SK-N-SH (cell line): ENCODE measurements at regions not wholly inside any gene's neighbourhood (a gene's known extent, or its start where the extent isn't known, plus 50 kb on each side); places are given as distances from the start of the nearest gene placed in this dataset.

Source experiments
- CTCF ChIA-PET: fragments of 300-600, 350-600 bp; formaldehyde crosslinking; extraction: SDS; loops from one replicate; lab custom pipeline; 2021; lab: Yijun Ruan, JAX
- POLR2A ChIA-PET: fragments of 350-600 bp; sonication (Branson Sonifier 250); formaldehyde crosslinking; extraction: SDS; loops from one replicate; lab custom pipeline; 2020; ENCODE audit warnings: antibody characterized with exemption, inconsistent platforms; lab: Yijun Ruan, JAX
- DNase-seq: peaks from one replicate; pipeline ENCODE4 v3.0.0; 2012
- H2AFZ ChIP-seq: fragments of 200-600 bp; sonication (generic); 2 replicates; pipeline ENCODE4 v1.8.1; 2016; ENCODE audit warnings: antibody characterized with exemption, mild to moderate bottlenecking, low read depth
- H3F3A ChIP-seq: fragments of 200-600 bp; sonication (generic); replicated peaks from 2 replicates; pipeline ENCODE3; 2016; ENCODE audit warnings: antibody characterized with exemption, mild to moderate bottlenecking; ENCODE audit not compliant: insufficient read depth
- H3K27ac ChIP-seq, 2 experiments: fragments of 200-500 bp in 1 of 2; fragments of 200-600 bp in 1 of 2; sonication (Bioruptor generic) in 1 of 2; sonication (generic), shearing (Covaris generic) in 1 of 2; 2 replicates each; pipeline versions ENCODE4 v1.5.1 to v1.6.1; 2014 to 2016; ENCODE audit warnings: low read depth in 2 of 2, inconsistent platforms in 1 of 2, low read length in 1 of 2, mild to moderate bottlenecking in 1 of 2, mixed read lengths in 1 of 2
- H3K27me3 ChIP-seq: fragments of 200-600 bp; sonication (generic), shearing (Covaris generic); 2 replicates; pipeline ENCODE4 v1.6.1; 2016; ENCODE audit warnings: mixed run types; ENCODE audit not compliant: insufficient read depth
- H3K36me3 ChIP-seq, 2 experiments: fragments of 200-500 bp in 1 of 2; fragments of 200-600 bp in 1 of 2; sonication (Bioruptor generic) in 1 of 2; sonication (generic) in 1 of 2; replicated peaks in 1 of 2; 2 replicates each; pipeline versions ENCODE3 to v1.5.1; 2014 to 2016; ENCODE audit warnings: low read length in 1 of 2, mild to moderate bottlenecking in 1 of 2; ENCODE audit not compliant: insufficient read depth in 2 of 2, control insufficient read depth in 1 of 2
- H3K4me1 ChIP-seq, 2 experiments: fragments of 200-500 bp in 1 of 2; fragments of 200-600 bp in 1 of 2; sonication (Bioruptor generic) in 1 of 2; sonication (generic), shearing (Covaris generic) in 1 of 2; 2 replicates each; pipeline versions ENCODE4 v1.5.1 to v1.6.1; 2014 to 2016; ENCODE audit warnings: low read depth in 1 of 2, low read length in 1 of 2, mixed run types in 1 of 2; ENCODE audit not compliant: insufficient read depth in 2 of 2, control insufficient read depth in 1 of 2
- H3K4me2 ChIP-seq: fragments of 200-600 bp; sonication (generic), shearing (Covaris generic); 2 replicates; pipeline ENCODE4 v1.6.1; 2017; ENCODE audit warnings: mixed run types
- H3K4me3 ChIP-seq, 2 experiments: fragments of 200-500 bp in 1 of 2; fragments of 200-600 bp in 1 of 2; sonication (Bioruptor generic) in 1 of 2; sonication (generic), shearing (Covaris generic) in 1 of 2; 2 replicates each; pipeline versions ENCODE4 v1.5.1 to v1.8.1; 2014 to 2016; ENCODE audit warnings: low read depth in 2 of 2, inconsistent platforms in 1 of 2, low read length in 1 of 2, mild to moderate bottlenecking in 1 of 2, mixed read lengths in 1 of 2, moderate library complexity in 1 of 2
- H3K79me2 ChIP-seq: fragments of 200-600 bp; sonication (generic); 2 replicates; pipeline ENCODE4 v1.8.1; 2017; ENCODE audit warnings: mild to moderate bottlenecking; ENCODE audit not compliant: insufficient read depth
- H3K9ac ChIP-seq: fragments of 200-600 bp; sonication (generic); 2 replicates; pipeline ENCODE4 v1.6.1; 2017; ENCODE audit warnings: mixed run types
- H3K9me2 ChIP-seq: fragments of 200-600 bp; sonication (generic); 2 replicates; pipeline ENCODE4 v1.6.1; 2017; ENCODE audit warnings: mixed run types
- H3K9me3 ChIP-seq: fragments of 200-600 bp; sonication (generic); 2 replicates; pipeline ENCODE4 v1.6.1; 2017; ENCODE audit warnings: mixed run types, mild to moderate bottlenecking, moderate library complexity
- H4K20me1 ChIP-seq: fragments of 200-600 bp; sonication (generic); 2 replicates; pipeline ENCODE4 v1.6.1; 2017; ENCODE audit warnings: mild to moderate bottlenecking, mixed run types; ENCODE audit not compliant: insufficient read depth
- CHD2 ChIP-seq: fragments of 150-350 bp; IDR thresholded peaks from 2 replicates; pipeline ENCODE4 v1.6.1; 2018; ENCODE audit warnings: low read length; ENCODE audit not compliant: partially characterized antibody
- EP300 ChIP-seq, 2 experiments: IDR thresholded peaks; 2 replicates each; pipeline versions ENCODE4 v1.4.0 to v1.6.1; 2012; ENCODE audit warnings: borderline replicate concordance in 1 of 2, low read depth in 1 of 2, low read length in 1 of 2
- FOSL2 ChIP-seq: IDR thresholded peaks from 2 replicates; pipeline ENCODE4 v1.4.0; 2012; ENCODE audit warnings: low read depth, mild to moderate bottlenecking, moderate library complexity, borderline replicate concordance
- FOXJ3 ChIP-seq: sonication (generic); formaldehyde crosslinking; IDR thresholded peaks from 2 replicates; pipeline ENCODE4 v1.5.1; 2020; ENCODE audit warnings: mild to moderate bottlenecking, missing genetic modification reagents
- GABPA ChIP-seq: IDR thresholded peaks from 2 replicates; pipeline ENCODE4 v1.4.0; 2012; ENCODE audit warnings: low read depth, mild to moderate bottlenecking
- GATA2 ChIP-seq: sonication (generic); formaldehyde crosslinking; IDR thresholded peaks from 2 replicates; pipeline ENCODE4 v1.5.0; 2020; ENCODE audit warnings: mild to moderate bottlenecking, missing genetic modification reagents
- IRF3 ChIP-seq: fragments of 150-350 bp; IDR thresholded peaks from 2 replicates; pipeline ENCODE4 v1.6.1; 2016; ENCODE audit warnings: mild to moderate bottlenecking, low read depth, low read length
- MEF2A ChIP-seq: IDR thresholded peaks from 2 replicates; pipeline ENCODE4 v1.4.0; 2012; ENCODE audit warnings: low read depth, borderline replicate concordance
- MXI1 ChIP-seq: IDR thresholded peaks from 2 replicates; pipeline ENCODE4 v1.6.1; 2012; ENCODE audit warnings: mild to moderate bottlenecking, low read depth, low read length, improper control_type of control experiment
- NRF1 ChIP-seq: IDR thresholded peaks from 2 replicates; pipeline ENCODE4 v1.6.1; 2012; ENCODE audit warnings: low read depth, mild to moderate bottlenecking, low read length
- PBX3 ChIP-seq: IDR thresholded peaks from 2 replicates; pipeline ENCODE4; 2012
- POLR2AphosphoS5 ChIP-seq: IDR thresholded peaks from 2 replicates; pipeline ENCODE4 v1.6.1; 2012; ENCODE audit warnings: low read depth, low read length
- RAD21 ChIP-seq: IDR thresholded peaks from 2 replicates; pipeline ENCODE4 v1.6.1; 2012; ENCODE audit warnings: mild to moderate bottlenecking, low read length
- RCOR1 ChIP-seq: fragments of 150-350 bp; IDR thresholded peaks from 2 replicates; pipeline ENCODE4 v1.6.1; 2017; ENCODE audit warnings: antibody characterized with exemption, low read length
- RFX5 ChIP-seq: IDR thresholded peaks from 2 replicates; pipeline ENCODE4 v1.6.1; 2012; ENCODE audit warnings: mild to moderate bottlenecking, improper control_type of control experiment, low read length
- RXRA ChIP-seq: IDR thresholded peaks from 2 replicates; pipeline ENCODE4 v1.4.0; 2012; ENCODE audit warnings: low read depth, mild to moderate bottlenecking, borderline replicate concordance
- SMC3 ChIP-seq: IDR thresholded peaks from 2 replicates; pipeline ENCODE4 v1.6.1; 2012; ENCODE audit warnings: low read depth, low read length, improper control_type of control experiment
- TEAD4 ChIP-seq: IDR thresholded peaks from 2 replicates; pipeline ENCODE4 v1.4.0; 2012; ENCODE audit warnings: mild to moderate bottlenecking, borderline replicate concordance; ENCODE audit not compliant: insufficient read depth
- WGBS: methylation state at CpG from one replicate; pipeline ENCODE4 v1.1.6; 2017; ENCODE audit warnings: low lambda C conversion rate; 5-methylcytosine and 5-hydroxymethylcytosine counted together
- TF ChIP-seq, protein P1 (sequence below): fragments of 200-600 bp; sonication (generic); IDR thresholded peaks from 2 replicates; pipeline ENCODE4 v1.6.1; 2017; ENCODE audit warnings: antibody characterized with exemption, mild to moderate bottlenecking, moderate library complexity

GRCh38 chr2:206388698-206389097 lies 54.6 kb upstream of the ADAM23 start:
- H3K27me3 ChIP-seq, result no peaks in the 10 kb centered on the region
- no peak for DNase-seq
- ChIA-PET CTCF (no interaction called here), POLR2A (no interaction called here)
- no peaks in the 10 kb centered on the region for H3K4me1 ChIP-seq
- no peak overlapping the region for H3K4me3 ChIP-seq
- H2AFZ ChIP-seq, result no peak overlapping the region
- no peaks in the 10 kb centered on the region; the same call in 1 of the 2 replicates for H3K9me3 ChIP-seq
- H3K4me2 ChIP-seq, result no peak overlapping the region
- H3K36me3 ChIP-seq, result no peaks in the 10 kb centered on the region
- H3K27ac ChIP-seq, result no peak overlapping the region
- H3F3A ChIP-seq, result no peaks in the 10 kb centered on the region
- no peak overlapping the region for H3K9ac ChIP-seq
- no peaks in the 10 kb centered on the region for H3K79me2 ChIP-seq
- H4K20me1 ChIP-seq, result no peaks in the 10 kb centered on the region
- no peak for TF ChIP-seq MXI1
- no peak for TF ChIP-seq GATA2 (CRISPR knock-in tag)
- TF ChIP-seq PBX3, result no peak
- no peak for TF ChIP-seq GABPA
- TF ChIP-seq CHD2, result no peak
- no peak for TF ChIP-seq SMC3
- TF ChIP-seq, all 33 proteins: peak for 0
- H3K9me2 ChIP-seq, result no peaks in the 10 kb centered on the region

DNA sequence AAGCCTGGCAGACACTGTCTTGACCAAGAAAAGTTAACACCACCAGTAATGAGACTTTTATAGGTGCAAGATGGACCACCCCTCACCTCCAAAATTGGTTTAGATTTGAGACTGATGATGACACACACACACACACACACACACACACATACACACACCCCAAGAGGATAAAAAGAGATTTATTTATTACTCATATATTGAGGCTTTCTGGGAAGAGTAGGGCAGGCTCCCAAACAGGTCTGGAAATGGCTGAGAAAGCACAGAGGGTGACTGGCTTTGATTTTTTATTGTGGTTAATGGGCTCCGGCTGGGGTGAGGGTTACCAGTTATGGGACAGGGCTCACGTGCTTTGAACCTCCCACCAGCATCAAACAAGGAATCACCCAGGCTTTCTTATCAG lies 54.2 kb upstream of the ADAM23 start:
- CTCF ChIA-PET, result no interaction called here
- H3K27me3 ChIP-seq, result no peaks in the 10 kb centered on the region
- no peaks in the 10 kb centered on the region for H3K79me2 ChIP-seq
- H3K9me3 ChIP-seq, result no peaks in the 10 kb centered on the region; the same call in 1 of the 2 replicates
- WGBS, result 28% methylated on average over 2 of the region's 2 CpGs
- H3K4me2 ChIP-seq, result no peak overlapping the region
- H3K9me2 ChIP-seq, result no peaks in the 10 kb centered on the region
- no peak overlapping the region for H2AFZ ChIP-seq
- H3K9ac ChIP-seq, result no peak overlapping the region
- no peaks in the 10 kb centered on the region for H3F3A ChIP-seq
- TF ChIP-seq MEF2A (no peak), RCOR1 (no peak)
- no peaks in the 10 kb centered on the region for H3K36me3 ChIP-seq
- no peaks in the 10 kb centered on the region for H4K20me1 ChIP-seq
- no peaks in the 10 kb centered on the region for H3K4me1 ChIP-seq
- no peak overlapping the region for H3K27ac ChIP-seq
- no peak for DNase-seq
- no peak overlapping the region for H3K4me3 ChIP-seq
- POLR2A ChIA-PET, result no interaction called here

DNA sequence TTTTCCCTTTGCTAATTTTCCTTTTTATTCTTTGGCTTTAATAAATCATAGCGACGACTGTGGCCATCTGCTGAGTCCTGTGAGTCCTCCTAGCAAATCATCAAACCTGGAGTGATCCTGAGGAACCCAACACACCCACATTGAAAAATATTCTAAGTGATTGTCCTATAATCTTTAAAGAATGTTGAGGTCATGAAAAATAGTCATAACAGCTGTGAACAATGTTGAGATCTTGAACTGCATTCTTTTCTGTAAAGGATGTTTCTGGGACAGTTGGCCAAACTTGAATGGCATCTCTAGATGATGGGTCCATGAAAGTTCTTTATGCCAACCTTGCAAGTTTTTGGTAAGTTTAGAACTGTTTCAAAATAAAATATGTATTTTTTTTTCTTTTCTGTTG lies 53.2 kb upstream of the ADAM23 start:
- H3K27me3 ChIP-seq, result no peaks in the 10 kb centered on the region
- no peaks in the 10 kb centered on the region for H3F3A ChIP-seq
- no peaks in the 10 kb centered on the region for H3K36me3 ChIP-seq
- no peak for DNase-seq
- 74% methylated on average over 2 of the region's 2 CpGs for WGBS
- no peak overlapping the region for H2AFZ ChIP-seq
- no peaks in the 10 kb centered on the region for H3K4me1 ChIP-seq
- no peak overlapping the region for H3K4me2 ChIP-seq
- no peak overlapping the region for H3K27ac ChIP-seq
- no peaks in the 10 kb centered on the region for H4K20me1 ChIP-seq
- no peaks in the 10 kb centered on the region for H3K79me2 ChIP-seq
- CTCF ChIA-PET, result interaction anchor here (1.0 kb wide), 1 partner anchor 12 kb away, joined by 3 read pairs; no protein-coding TSS in a partner anchor
- no peak overlapping the region for H3K4me3 ChIP-seq
- no peaks in the 10 kb centered on the region for H3K9me2 ChIP-seq
- H3K9me3 ChIP-seq, result no peaks in the 10 kb centered on the region; the same call in 1 of the 2 replicates
- POLR2A ChIA-PET, result no interaction called here
- no peak overlapping the region for H3K9ac ChIP-seq
- TF ChIP-seq FOXJ3 (no peak), GATA2 (CRISPR knock-in tag) (no peak), IRF3 (no peak), CHD2 (no peak), RFX5 (no peak), MXI1 (no peak), RAD21 (no peak), NRF1 (no peak), RXRA (no peak), EP300 (IDR thresholded peaks at IDR 0.05; ENCODE audit: borderline replicate concordance in 1 of 2, low read depth in 1 of 2, low read length in 1 of 2) (no peak), POLR2AphosphoS5 (no peak), TEAD4 (no peak), FOSL2 (no peak)
- TF ChIP-seq, protein P1, sequence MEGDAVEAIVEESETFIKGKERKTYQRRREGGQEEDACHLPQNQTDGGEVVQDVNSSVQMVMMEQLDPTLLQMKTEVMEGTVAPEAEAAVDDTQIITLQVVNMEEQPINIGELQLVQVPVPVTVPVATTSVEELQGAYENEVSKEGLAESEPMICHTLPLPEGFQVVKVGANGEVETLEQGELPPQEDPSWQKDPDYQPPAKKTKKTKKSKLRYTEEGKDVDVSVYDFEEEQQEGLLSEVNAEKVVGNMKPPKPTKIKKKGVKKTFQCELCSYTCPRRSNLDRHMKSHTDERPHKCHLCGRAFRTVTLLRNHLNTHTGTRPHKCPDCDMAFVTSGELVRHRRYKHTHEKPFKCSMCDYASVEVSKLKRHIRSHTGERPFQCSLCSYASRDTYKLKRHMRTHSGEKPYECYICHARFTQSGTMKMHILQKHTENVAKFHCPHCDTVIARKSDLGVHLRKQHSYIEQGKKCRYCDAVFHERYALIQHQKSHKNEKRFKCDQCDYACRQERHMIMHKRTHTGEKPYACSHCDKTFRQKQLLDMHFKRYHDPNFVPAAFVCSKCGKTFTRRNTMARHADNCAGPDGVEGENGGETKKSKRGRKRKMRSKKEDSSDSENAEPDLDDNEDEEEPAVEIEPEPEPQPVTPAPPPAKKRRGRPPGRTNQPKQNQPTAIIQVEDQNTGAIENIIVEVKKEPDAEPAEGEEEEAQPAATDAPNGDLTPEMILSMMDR, result no peak
